ENCODE measurements at regions not wholly inside any gene's neighbourhood (a gene's known extent, or its start where the extent isn't known, plus 50 kb on each side); places are given as distances from the start of the nearest gene placed in this dataset.

DNA sequence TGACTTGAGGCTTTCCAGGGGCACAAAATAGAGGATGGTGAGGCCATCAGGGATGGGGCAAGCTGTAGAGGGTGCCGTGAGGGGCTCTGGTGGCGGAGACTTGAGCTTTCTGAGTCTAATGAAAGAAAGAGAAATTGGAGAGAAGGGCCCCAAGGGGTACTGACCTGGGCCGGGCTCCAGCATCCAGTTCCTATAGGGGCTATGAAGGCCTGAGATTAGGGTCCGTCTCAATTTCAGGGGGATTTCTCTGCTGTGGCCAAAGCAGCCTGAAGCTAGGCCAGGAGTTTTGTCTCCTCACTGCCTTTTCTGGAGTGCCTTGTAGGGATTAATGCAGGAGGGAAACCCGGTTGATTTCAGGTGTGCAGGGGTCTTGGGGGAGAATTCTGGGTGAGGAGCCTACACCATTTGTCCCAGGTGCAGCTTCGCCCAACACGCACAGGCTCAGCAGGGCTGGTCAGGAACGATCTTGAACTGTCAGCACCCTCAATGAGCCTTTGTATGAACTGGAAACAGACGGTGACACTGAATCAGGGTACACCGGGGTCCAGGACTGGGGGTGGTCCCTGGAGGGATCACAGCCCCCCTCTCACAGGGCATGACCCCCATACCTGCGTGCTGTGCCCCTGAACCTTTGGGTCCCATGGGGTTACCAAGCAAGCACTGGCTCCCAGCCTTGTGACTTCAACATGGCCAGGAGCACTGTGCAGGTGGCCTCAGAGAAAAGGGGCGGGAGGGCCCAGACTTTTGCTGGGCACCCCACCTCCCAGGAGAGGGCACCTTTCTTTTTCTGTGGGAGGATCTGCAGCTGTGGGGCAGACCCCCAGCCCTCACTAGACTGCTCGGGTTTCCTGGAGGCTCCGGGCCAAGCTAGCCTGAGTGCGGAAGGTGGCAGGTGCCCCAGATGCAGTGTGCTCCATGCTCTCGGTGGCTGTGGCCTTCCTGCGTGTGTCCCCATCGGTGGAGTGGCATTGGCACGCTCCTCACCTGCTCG lies 122.9 kb upstream of the RET start (continued):
- TF ChIP-seq MYC (IDR thresholded peaks at IDR 0.05; ENCODE audit: insufficient read depth, insufficient read length, insufficient replicate concordance, low read length, severe bottlenecking) (no peak), HDAC2 (IDR thresholded peaks at IDR 0.05) (no peak), SUZ12 (IDR thresholded peaks at IDR 0.05; ENCODE audit: unreplicated experiment) (no peak)
- TF ChIP-seq, protein P1, sequence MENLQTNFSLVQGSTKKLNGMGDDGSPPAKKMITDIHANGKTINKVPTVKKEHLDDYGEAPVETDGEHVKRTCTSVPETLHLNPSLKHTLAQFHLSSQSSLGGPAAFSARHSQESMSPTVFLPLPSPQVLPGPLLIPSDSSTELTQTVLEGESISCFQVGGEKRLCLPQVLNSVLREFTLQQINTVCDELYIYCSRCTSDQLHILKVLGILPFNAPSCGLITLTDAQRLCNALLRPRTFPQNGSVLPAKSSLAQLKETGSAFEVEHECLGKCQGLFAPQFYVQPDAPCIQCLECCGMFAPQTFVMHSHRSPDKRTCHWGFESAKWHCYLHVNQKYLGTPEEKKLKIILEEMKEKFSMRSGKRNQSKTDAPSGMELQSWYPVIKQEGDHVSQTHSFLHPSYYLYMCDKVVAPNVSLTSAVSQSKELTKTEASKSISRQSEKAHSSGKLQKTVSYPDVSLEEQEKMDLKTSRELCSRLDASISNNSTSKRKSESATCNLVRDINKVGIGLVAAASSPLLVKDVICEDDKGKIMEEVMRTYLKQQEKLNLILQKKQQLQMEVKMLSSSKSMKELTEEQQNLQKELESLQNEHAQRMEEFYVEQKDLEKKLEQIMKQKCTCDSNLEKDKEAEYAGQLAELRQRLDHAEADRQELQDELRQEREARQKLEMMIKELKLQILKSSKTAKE (IDR thresholded peaks at IDR 0.05; ENCODE audit: low read depth, poor library complexity, severe bottlenecking), result no peak
- TF ChIP-seq, protein P2, sequence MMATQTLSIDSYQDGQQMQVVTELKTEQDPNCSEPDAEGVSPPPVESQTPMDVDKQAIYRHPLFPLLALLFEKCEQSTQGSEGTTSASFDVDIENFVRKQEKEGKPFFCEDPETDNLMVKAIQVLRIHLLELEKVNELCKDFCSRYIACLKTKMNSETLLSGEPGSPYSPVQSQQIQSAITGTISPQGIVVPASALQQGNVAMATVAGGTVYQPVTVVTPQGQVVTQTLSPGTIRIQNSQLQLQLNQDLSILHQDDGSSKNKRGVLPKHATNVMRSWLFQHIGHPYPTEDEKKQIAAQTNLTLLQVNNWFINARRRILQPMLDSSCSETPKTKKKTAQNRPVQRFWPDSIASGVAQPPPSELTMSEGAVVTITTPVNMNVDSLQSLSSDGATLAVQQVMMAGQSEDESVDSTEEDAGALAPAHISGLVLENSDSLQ (IDR thresholded peaks at IDR 0.05), result no peak

DNA sequence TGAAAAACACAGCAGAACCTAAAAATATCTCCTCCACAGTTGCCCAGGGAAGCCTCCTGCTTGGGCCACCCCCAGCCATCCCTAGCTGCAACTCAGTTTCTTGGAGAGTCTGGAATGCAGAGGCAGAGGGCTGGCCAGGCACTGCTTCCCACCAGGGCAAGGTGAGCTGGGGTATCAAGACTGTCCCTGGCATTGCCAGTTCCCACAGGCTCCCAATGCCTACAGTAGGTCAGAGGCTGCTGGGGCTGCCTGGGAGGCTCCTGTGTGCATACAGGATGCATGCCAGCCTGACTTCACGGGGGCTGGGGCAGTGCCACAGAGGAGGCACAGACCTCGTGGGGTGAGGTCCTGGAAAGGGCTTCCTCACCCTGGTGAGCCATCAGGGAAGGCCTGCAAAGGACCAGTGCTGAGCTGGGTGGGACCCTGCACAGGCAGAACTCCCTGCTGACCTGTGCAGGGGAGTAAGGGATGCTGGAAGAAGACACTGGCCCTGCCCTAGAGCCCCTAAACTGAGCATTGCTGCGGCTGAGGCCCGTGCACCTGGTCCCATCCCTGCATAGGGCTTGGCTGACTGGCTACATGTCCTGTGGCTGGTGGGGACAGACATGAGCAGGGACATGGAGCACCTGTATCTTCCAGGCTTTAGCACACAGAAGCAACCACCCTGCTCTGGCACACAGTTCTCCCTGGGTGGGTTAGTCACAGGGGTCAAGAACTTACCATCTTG lies 121.9 kb upstream of the RET start:
- 0% methylated on average over 4 of the region's 4 CpGs for WGBS (ENCODE audit: insufficient coverage, insufficient replicate concordance, low lambda C conversion rate, missing lambda C conversion rate)
- DNase-seq (ENCODE audit: low read depth, low spot score), result no peak
- Histone ChIP-seq H3K27me3 (replicated peaks in 1 of 2; ENCODE audit: control insufficient read depth in 2 of 2, insufficient read depth in 2 of 2, low read length in 1 of 2) (no peaks in the 10 kb centered on the region; a peak in 1 of 4 replicates), H3K36me3 (ENCODE audit: control insufficient read depth in 2 of 2, insufficient read depth in 2 of 2, low read length in 1 of 2) (no peaks in the 10 kb centered on the region), H3K9me3 (replicated peaks; ENCODE audit: control insufficient read depth, insufficient read depth, low read length) (no peaks in the 10 kb centered on the region), H3K4me1 (ENCODE audit: control insufficient read depth, insufficient read depth, low read length) (no peaks in the 10 kb centered on the region), H3K79me2 (ENCODE audit: control insufficient read depth, insufficient read depth, low read length) (no peaks in the 10 kb centered on the region), H4K20me1 (ENCODE audit: control insufficient read depth, insufficient read depth) (no peaks in the 10 kb centered on the region), H3K4me3 (no peak overlapping the region), H2AFZ (ENCODE audit: control insufficient read depth, low read depth, low read length) (no peak overlapping the region), H3K9ac (ENCODE audit: control insufficient read depth, insufficient read depth, low read length) (no peak overlapping the region), H3K4me2 (ENCODE audit: control insufficient read depth, insufficient read depth) (no peak overlapping the region), H3K27ac (ENCODE audit: control insufficient read depth, insufficient read depth) (no peak overlapping the region)
- no peak for FAIRE-seq
- ChIA-PET CTCF (no interaction called here), POLR2A (no interaction called here), RAD21 (ENCODE audit: unreplicated experiment) (no interaction called here), SMC1A (ENCODE audit: uncharacterized antibody, unreplicated experiment) (no interaction called here)
- no peak for ATAC-seq
- in situ Hi-C loops (cut with MboI) (no loop called here), intact Hi-C loops (cut with micrococcal nuclease; ENCODE audit: unreplicated experiment) (no loop called here)
- no TSS peak for BruUV-seq (replicated peaks)
- TF ChIP-seq IKZF2 (IDR thresholded peaks at IDR 0.05) (no peak), PAX5 (IDR thresholded peaks at IDR 0.05; ENCODE audit: borderline replicate concordance, low read depth, low read length) (no peak), CHD2 (IDR thresholded peaks at IDR 0.05; ENCODE audit: borderline replicate concordance, low read depth, low read length) (no peak), RB1 (IDR thresholded peaks at IDR 0.05; ENCODE audit: borderline replicate concordance) (no peak), YY1 (IDR thresholded peaks at IDR 0.05; ENCODE audit: low read depth, low read length) (no peak), ZNF622 (IDR thresholded peaks at IDR 0.05) (no peak), SREBF1 (IDR thresholded peaks at IDR 0.05; ENCODE audit: low read length) (no peak)
- TF ChIP-seq, protein P3, sequence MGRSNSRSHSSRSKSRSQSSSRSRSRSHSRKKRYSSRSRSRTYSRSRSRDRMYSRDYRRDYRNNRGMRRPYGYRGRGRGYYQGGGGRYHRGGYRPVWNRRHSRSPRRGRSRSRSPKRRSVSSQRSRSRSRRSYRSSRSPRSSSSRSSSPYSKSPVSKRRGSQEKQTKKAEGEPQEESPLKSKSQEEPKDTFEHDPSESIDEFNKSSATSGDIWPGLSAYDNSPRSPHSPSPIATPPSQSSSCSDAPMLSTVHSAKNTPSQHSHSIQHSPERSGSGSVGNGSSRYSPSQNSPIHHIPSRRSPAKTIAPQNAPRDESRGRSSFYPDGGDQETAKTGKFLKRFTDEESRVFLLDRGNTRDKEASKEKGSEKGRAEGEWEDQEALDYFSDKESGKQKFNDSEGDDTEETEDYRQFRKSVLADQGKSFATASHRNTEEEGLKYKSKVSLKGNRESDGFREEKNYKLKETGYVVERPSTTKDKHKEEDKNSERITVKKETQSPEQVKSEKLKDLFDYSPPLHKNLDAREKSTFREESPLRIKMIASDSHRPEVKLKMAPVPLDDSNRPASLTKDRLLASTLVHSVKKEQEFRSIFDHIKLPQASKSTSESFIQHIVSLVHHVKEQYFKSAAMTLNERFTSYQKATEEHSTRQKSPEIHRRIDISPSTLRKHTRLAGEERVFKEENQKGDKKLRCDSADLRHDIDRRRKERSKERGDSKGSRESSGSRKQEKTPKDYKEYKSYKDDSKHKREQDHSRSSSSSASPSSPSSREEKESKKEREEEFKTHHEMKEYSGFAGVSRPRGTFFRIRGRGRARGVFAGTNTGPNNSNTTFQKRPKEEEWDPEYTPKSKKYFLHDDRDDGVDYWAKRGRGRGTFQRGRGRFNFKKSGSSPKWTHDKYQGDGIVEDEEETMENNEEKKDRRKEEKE (IDR thresholded peaks at IDR 0.05), result no peak
- TF ChIP-seq, protein P4, sequence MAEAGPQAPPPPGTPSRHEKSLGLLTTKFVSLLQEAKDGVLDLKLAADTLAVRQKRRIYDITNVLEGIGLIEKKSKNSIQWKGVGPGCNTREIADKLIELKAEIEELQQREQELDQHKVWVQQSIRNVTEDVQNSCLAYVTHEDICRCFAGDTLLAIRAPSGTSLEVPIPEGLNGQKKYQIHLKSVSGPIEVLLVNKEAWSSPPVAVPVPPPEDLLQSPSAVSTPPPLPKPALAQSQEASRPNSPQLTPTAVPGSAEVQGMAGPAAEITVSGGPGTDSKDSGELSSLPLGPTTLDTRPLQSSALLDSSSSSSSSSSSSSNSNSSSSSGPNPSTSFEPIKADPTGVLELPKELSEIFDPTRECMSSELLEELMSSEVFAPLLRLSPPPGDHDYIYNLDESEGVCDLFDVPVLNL (IDR thresholded peaks at IDR 0.05; ENCODE audit: low read depth, low read length), result no peak

All from GM12878 (cell line).